IPS-20b (cell line): ENCODE measurements at regions not wholly inside any gene's neighbourhood (a gene's known extent, or its start where the extent isn't known, plus 50 kb on each side); places are given as distances from the start of the nearest gene placed in this dataset.
A peak's percentile ranks its signal among the peaks of the same experiment; 100 is the strongest.
"Not testable (repeated sequence)": the region's sequence is repeated elsewhere in the genome, so short reads cannot be mapped to it uniquely, and the experiment has no call there.

Experiments
- H3K27ac ChIP-seq: one replicate; pipeline ENCODE4 v1.5.1; 2013; ENCODE audit warnings: low read length
- H3K27me3 ChIP-seq: 2 replicates; pipeline ENCODE4 v1.6.1; 2013; ENCODE audit warnings: mild to moderate bottlenecking, low read length, inconsistent platforms; ENCODE audit not compliant: insufficient read depth
- H3K36me3 ChIP-seq: 2 replicates; pipeline ENCODE4 v1.6.1; 2013; ENCODE audit warnings: low read depth, mild to moderate bottlenecking, inconsistent platforms, low read length, moderate library complexity; ENCODE audit not compliant: insufficient read depth
- H3K4me1 ChIP-seq: 2 replicates; pipeline ENCODE4 v1.6.1; 2013; ENCODE audit warnings: mild to moderate bottlenecking, control low read depth, inconsistent platforms, low read length, moderate library complexity; ENCODE audit not compliant: insufficient read depth
- H3K4me3 ChIP-seq: 2 replicates; pipeline ENCODE4 v1.5.1; 2013; ENCODE audit warnings: mild to moderate bottlenecking, low read length, inconsistent platforms
- H3K9ac ChIP-seq: 2 replicates; pipeline ENCODE4 v1.6.1; 2013; ENCODE audit warnings: low read depth, mild to moderate bottlenecking, inconsistent platforms, low read length, moderate library complexity
- H3K9me3 ChIP-seq: 2 replicates; pipeline ENCODE4 v1.6.1; 2013; ENCODE audit warnings: mild to moderate bottlenecking, low read depth, low read length, inconsistent platforms; ENCODE audit not compliant: insufficient read depth

DNA sequence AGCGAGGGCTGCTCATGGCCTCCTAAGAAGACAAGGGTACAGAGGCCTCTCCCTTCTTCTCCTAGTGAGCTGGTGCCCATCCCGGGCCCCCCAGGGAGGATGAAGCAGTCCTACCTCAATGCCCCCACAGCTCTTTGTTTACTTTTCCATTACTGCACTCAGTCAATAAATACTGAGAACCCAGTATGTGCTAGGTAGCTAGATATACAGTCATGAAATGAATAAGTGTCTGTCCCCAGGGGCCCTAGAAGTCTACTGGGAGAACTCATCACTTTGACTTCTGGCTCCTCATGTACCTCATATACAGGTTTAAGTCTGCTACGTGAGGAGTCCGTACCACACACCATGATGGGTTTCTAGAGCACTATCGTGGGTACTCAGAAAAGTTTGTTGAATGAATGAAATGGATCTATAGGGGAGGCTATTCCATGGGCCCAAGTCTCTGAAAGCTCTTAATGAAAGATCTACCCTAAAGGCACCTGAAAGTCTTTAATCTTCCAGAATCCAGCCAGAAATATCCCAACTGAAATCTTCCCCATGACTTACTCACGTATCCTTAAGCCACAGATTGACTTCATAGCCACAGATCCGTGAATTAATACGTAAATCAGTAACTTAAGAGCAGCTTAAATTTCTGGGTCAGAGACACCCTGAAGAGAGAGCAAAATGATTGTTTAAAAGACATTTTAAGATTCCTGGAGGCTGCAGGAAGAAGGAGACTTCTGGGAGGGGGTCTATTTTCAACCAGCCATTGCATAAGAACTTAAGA lies 51.6 kb upstream of the POMP start:
- Histone ChIP-seq H3K9ac (no peak overlapping the region), H3K4me1 (no peaks in the 10 kb centered on the region), H3K4me3 (no peak overlapping the region), H3K27ac (no peak overlapping the region), H3K27me3 (no peaks in the 10 kb centered on the region), H3K9me3 (no peaks in the 10 kb centered on the region), H3K36me3 (no peaks in the 10 kb centered on the region)

DNA sequence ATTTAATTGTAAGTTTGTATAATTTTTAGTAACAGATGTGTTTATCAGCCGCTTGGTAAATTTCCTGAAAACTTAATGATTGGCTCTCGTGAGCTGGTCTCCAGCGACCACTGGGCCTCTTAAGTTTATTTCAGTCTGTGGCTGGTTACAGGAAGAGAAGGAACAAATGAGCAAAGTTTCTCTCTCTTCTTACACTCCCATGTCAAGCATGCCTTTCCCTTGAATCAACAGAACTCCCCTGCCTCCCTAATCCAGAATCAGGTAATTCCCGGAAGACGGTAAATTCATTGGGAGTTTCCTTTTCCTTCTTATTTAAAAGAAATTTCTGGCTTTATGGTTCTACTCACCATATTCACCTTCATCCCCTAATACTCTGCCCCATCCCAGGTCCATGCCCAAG lies 52.5 kb upstream of the POMP start:
- Histone ChIP-seq H3K4me3 (no peak overlapping the region), H3K4me1 (no peaks in the 10 kb centered on the region), H3K9me3 (no peaks in the 10 kb centered on the region), H3K27me3 (no peaks in the 10 kb centered on the region), H3K27ac (no peak overlapping the region), H3K9ac (no peak overlapping the region), H3K36me3 (no peaks in the 10 kb centered on the region)

DNA sequence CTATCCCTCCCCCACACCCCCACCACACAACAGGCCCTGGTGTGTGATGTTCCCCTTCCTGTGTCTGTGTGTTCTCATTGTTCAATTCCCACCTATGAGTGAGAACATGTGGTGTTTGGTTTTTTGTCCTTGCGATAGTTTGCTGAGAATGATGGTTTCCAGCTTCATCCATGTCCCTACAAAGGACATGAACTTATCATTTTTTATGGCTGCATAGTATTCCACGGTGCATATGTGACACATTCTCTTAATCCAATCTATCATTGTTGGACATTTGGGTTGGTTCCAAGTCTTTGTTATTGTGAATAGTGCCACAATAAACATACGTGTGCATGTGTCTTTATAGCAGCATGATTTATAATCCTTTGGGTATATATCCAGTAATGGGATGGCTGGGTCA lies 53.8 kb upstream of the POMP start:
- H3K9ac ChIP-seq, H3K4me3 ChIP-seq, H3K36me3 ChIP-seq, H3K4me1 ChIP-seq, H3K27me3 ChIP-seq, H3K9me3 ChIP-seq, H3K27ac ChIP-seq: not testable (repeated sequence)

DNA sequence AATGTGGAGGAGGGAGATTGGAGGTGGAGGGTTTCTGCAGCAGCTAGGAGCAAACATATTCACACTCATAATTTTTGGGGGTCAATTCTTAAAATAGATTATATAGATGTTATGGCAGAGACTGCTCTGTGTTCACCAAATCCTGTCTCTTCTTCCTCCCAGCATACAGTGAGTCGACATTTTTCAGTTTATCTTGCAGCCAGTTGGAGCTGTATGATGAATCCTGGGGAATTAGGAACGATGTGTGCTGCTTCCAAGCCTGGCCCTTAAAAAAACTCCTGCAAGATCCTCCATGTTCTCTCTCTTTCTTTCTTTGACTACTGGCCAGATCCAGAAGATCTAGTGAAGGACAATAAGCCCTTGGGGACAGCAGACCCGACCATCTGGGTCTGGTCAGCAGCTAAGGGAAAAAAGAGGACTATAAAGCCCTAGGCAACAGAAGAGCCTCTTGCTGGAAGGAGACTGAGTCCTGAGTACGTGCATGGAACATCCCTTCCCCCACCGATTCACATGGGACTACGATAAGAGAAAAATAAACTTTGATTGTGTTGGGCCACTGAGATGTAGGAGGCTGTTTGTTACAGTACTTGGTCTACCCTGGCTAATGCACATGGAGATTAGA lies 55.8 kb upstream of the POMP start:
- Histone ChIP-seq H3K4me3 (no peak overlapping the region), H3K9ac (no peak overlapping the region), H3K4me1 (no peaks in the 10 kb centered on the region), H3K27ac (no peak overlapping the region), H3K9me3 (no peaks in the 10 kb centered on the region), H3K36me3 (no peaks in the 10 kb centered on the region), H3K27me3 (no peaks in the 10 kb centered on the region)

DNA sequence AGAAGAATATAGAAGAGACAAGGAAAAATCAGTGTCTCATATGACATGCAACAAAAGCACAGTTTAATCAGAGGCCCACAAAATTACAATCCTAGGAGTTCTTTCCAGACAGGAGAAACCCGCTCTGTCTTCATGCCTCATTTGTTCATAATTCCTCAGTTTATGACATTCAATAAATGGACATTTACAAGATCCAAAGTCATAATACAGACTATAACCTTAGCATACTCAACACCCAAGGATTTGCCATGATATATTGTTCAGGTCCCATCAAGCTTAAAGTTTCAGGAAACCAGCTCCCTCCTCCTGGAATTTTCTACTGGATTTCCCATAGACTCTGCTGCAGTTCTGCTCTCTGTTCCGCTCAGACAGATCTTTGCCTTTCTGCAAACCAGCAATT lies 56.4 kb upstream of the POMP start:
- Histone ChIP-seq H3K27me3 (no peaks in the 10 kb centered on the region), H3K4me1 (no peaks in the 10 kb centered on the region), H3K9ac (no peak overlapping the region), H3K4me3 (no peak overlapping the region), H3K27ac (no peak overlapping the region), H3K9me3 (no peaks in the 10 kb centered on the region), H3K36me3 (no peaks in the 10 kb centered on the region)

DNA sequence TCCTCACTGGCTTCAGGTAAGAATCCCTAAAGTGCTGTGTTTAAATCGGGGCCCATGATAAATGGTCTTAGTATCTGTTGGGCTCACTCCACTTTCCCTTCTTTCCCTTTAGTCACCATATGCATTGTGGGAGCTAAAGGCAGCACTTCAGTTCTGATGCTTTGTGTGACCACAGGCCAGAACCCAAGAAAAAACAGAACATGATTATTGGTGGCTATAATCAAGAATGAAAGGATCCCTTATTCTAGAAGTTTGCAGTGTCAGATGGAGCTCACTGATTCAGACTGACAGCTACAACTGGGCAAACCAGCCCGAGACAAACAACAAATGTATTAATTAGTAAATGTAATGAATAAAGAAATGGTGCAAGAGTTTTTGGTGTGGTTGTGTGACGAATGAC lies 57.3 kb upstream of the POMP start:
- H3K27ac ChIP-seq: no peak overlapping the region
- H3K36me3 ChIP-seq: no peaks in the 10 kb centered on the region
- no peak overlapping the region for H3K4me3 ChIP-seq
- H3K9ac ChIP-seq: no peak overlapping the region
- no peaks in the 10 kb centered on the region for H3K9me3 ChIP-seq
- no peaks in the 10 kb centered on the region for H3K4me1 ChIP-seq
- no peaks in the 10 kb centered on the region for H3K27me3 ChIP-seq

DNA sequence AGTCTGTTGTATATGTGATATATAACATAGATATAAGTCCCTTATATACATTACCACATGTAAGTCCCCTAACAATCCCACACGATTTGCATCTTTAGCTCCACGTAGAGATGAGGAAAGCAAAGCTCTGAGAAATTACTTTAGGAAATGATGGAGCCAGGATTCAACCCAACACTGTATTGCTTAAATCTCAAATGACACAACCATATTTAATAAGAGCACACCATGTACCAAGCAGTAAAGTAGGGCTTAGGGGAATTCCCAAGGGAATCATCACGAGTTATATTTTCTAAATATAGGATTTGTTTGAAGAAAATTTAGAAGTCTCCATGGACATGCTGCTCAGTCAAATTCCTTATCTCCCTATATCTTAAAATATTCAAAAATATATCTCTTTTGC lies 61.3 kb upstream of the POMP start:
- Histone ChIP-seq H3K27me3 (no peaks in the 10 kb centered on the region), H3K9ac (no peak overlapping the region), H3K4me1 (no peaks in the 10 kb centered on the region), H3K27ac (no peak overlapping the region), H3K36me3 (no peaks in the 10 kb centered on the region), H3K9me3 (no peaks in the 10 kb centered on the region), H3K4me3 (no peak overlapping the region)

DNA sequence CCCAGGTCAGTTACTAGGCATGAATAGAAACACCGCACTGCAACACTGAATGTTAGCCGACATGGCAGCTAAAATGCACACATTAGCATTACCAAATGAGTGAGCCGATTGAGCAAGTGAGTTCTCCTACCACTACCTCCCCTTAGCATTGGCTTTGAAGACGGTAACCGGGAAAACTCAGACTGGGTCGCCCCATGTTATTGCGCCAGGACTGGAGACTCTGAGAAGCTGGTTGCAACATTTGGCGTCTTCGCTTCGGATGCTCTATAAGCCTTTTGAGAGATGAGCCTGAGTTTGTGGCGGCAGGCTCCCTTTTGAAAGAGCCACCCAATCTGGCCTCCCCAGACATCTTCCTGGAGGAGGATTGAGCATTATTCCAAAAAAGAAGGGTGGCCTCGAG lies 68.5 kb upstream of the POMP start:
- H3K4me1 ChIP-seq: peaks cover 4% of the 10 kb centered on the region; the same call in 1 of the 2 replicates
- no peaks in the 10 kb centered on the region for H3K27me3 ChIP-seq
- H3K27ac ChIP-seq: no peak overlapping the region
- H3K36me3 ChIP-seq: no peaks in the 10 kb centered on the region
- H3K9ac ChIP-seq: no peak overlapping the region
- no peaks in the 10 kb centered on the region for H3K9me3 ChIP-seq
- no peak overlapping the region for H3K4me3 ChIP-seq

DNA sequence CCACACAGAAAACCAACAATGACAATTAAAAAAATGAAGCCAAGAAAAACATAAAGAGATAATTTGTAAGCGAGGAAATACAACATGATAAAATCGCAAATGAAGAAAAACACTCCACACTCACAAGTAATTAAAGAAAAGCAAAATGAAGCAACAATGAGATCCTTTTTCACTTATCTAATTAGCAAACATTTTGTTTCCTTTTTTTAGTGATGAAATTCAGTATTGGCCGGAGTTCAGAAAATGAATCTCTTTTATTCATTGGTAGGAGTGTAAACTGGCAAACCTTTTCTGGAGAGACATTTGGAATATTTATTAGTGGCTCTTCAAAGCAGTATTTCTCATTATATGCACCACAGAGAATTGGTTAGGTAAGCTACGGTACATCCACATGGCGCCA lies 70.6 kb upstream of the POMP start:
- no peak overlapping the region for H3K27ac ChIP-seq
- peaks cover 10% of the 10 kb centered on the region for H3K4me1 ChIP-seq
- no peak overlapping the region for H3K9ac ChIP-seq
- no peaks in the 10 kb centered on the region for H3K9me3 ChIP-seq
- H3K4me3 ChIP-seq: no peak overlapping the region
- no peaks in the 10 kb centered on the region for H3K27me3 ChIP-seq
- H3K36me3 ChIP-seq: no peaks in the 10 kb centered on the region

DNA sequence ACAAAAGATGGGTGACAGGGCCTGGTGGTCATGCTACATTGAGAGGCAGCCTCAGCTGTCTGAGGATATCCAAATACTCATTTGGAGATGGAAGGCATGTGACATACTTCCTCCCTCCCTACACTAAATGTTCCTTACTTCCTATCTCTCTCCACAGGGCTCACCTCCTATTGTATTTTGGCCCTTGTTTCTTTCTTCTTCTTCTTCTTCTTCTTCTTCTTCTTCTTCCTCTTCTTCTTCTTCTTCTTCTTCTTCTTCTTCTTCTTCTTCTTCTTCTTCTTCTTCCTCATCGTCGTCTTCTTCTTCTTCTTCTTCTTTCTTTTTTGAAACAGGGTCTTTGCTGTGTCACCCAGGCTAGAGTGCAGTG lies 71.8 kb upstream of the POMP start:
- Histone ChIP-seq H3K9me3 (no peaks in the 10 kb centered on the region), H3K36me3 (no peaks in the 10 kb centered on the region), H3K27me3 (no peaks in the 10 kb centered on the region), H3K4me1 (peaks cover 15% of the 10 kb centered on the region), H3K27ac (no peak overlapping the region), H3K9ac (no peak overlapping the region), H3K4me3 (peak overlapping the region; percentile 29; the same call in 1 of the 2 replicates)

DNA sequence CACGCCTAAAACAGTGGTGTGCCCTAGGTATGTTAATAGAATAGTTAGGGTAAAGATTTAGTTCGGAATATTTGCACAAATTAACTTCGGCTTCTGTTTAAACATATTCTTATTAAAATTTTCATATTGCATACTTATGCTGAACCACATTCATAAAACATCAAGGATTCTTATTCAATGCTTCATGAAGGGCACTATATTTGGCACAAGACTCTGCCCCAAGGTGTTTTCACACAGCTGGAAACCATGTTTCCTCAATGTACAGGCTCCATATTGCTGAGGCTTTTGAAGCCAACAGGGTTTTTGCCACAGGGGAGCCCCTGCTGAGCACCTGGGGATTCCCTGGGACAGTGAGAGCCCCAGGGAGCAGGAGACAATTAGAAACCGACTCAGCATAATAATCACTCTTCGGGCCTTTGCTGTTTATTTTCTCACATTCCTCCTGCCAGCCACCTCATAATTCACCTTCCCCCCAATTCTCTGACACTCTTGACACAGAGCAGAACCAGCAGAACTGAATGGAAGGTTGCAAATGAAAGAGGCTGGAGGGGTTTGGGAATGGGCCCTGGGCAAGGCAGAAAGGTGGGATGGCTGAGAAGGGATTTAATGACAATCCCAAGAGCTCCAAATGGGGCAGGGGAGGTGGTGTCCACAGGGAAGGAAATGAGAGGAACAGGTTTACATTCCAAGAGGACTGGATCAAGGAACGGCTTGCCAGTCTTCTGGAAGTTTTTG lies 72.3 kb upstream of the POMP start:
- no peaks in the 10 kb centered on the region for H3K27me3 ChIP-seq
- peaks cover 16% of the 10 kb centered on the region for H3K4me1 ChIP-seq
- no peaks in the 10 kb centered on the region for H3K9me3 ChIP-seq
- no peak overlapping the region for H3K27ac ChIP-seq
- H3K36me3 ChIP-seq: no peaks in the 10 kb centered on the region
- H3K9ac ChIP-seq: no peak overlapping the region
- H3K4me3 ChIP-seq: peak overlapping the region; percentile 29; the same call in 1 of the 2 replicates

DNA sequence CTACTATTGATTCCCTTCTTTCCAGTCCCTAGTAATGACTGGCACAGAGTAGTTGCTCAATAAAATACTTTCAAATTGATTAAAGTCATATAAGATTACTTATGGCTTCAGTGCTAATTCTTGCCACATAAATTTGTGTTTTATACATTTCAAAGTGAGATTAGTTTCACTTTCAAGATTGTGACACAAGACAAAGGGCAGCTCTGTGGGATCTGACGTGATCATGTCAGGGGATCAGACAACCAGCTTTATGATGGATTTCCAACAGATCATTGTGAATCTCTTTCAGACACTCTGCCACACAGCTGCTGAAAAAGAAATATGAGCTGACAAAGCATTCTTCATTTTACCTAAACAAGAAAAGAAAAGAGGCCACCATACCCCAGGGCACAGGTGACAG lies 73.4 kb upstream of the POMP start:
- Histone ChIP-seq H3K36me3 (no peaks in the 10 kb centered on the region), H3K27me3 (no peaks in the 10 kb centered on the region), H3K4me1 (peaks cover 16% of the 10 kb centered on the region), H3K9me3 (no peaks in the 10 kb centered on the region), H3K9ac (no peak overlapping the region), H3K27ac (no peak overlapping the region), H3K4me3 (no peak overlapping the region)
